A673 (cell line): ENCODE measurements at regions not wholly inside any gene's neighbourhood (a gene's known extent, or its start where the extent isn't known, plus 50 kb on each side); places are given as distances from the start of the nearest gene placed in this dataset.

Experiments
- CTCF ChIP-seq: fragments of 300-800, 200-600 bp; sonication (generic); conservative IDR thresholded peaks from 2 replicates; pipeline ENCODE4 v1.5.1; 2017; ENCODE audit warnings: low read depth, mild to moderate bottlenecking, antibody characterized with exemption, low read length, moderate library complexity, mixed read lengths
- EZH2 ChIP-seq: fragments of 200-600 bp; sonication (generic); IDR thresholded peaks from 2 replicates; pipeline ENCODE4 v1.6.1; 2017; ENCODE audit warnings: borderline replicate concordance, low read depth, mild to moderate bottlenecking, mixed read lengths, antibody characterized with exemption, low read length; ENCODE audit not compliant: poor library complexity, severe bottlenecking

- TF ChIP-seq CTCF (no peak), EZH2 (no peak)
These were observed 321.2 kb downstream of the UBE3D start for GRCh38 chr6:82744286-82745015.
